ENCODE measurements at regions not wholly inside any gene's neighbourhood (a gene's known extent, or its start where the extent isn't known, plus 50 kb on each side); places are given as distances from the start of the nearest gene placed in this dataset.

DNA sequence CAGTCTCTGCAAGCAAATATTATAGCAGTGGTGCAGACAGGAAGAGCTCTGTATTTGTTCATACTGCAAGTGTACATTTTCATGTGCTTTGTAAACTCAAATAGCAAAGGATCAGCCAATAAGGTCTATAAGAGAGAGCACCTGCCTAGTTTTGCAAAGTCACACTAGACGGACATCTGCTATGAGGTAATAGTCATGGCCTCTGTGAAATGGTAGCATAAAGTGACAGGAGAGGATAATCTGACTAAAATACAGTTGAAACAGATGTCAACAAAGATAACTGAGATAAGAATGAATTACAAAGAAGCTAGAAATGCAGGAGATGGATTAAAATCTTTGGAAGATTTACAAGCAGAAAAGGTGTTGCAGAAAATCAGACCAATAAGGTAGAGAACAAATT is 70.6 kb upstream of the SPON1 start:
- no peak for DNase-seq
- intact Hi-C loops (cut with DNase I; ENCODE audit: low total_unique reads), result no loop called here
- Histone ChIP-seq H3K4me3 (no peak overlapping the region), H3K27ac (no peak overlapping the region), H3K9me3 (peaks cover 0 to under 1% (median 0%) of the 10 kb centered on the region in 8 donors), H3K36me3 (no peaks in the 10 kb centered on the region), H3K4me1 (no peaks in the 10 kb centered on the region), H3K27me3 (replicated peaks in 1 of 7) (no peaks in the 10 kb centered on the region)
- WGBS, 5 donors, result 51 to 84% (median 71%) methylated on average over 1 of the region's 1 CpG
- TF ChIP-seq POLR2AphosphoS5 (IDR thresholded peaks at IDR 0.05) (no peak), POLR2A (IDR thresholded peaks at IDR 0.05) (no peak)
- TF ChIP-seq, protein P1, sequence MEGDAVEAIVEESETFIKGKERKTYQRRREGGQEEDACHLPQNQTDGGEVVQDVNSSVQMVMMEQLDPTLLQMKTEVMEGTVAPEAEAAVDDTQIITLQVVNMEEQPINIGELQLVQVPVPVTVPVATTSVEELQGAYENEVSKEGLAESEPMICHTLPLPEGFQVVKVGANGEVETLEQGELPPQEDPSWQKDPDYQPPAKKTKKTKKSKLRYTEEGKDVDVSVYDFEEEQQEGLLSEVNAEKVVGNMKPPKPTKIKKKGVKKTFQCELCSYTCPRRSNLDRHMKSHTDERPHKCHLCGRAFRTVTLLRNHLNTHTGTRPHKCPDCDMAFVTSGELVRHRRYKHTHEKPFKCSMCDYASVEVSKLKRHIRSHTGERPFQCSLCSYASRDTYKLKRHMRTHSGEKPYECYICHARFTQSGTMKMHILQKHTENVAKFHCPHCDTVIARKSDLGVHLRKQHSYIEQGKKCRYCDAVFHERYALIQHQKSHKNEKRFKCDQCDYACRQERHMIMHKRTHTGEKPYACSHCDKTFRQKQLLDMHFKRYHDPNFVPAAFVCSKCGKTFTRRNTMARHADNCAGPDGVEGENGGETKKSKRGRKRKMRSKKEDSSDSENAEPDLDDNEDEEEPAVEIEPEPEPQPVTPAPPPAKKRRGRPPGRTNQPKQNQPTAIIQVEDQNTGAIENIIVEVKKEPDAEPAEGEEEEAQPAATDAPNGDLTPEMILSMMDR (IDR thresholded peaks at IDR 0.05 in 8 of 11, conservative IDR thresholded peaks at IDR 0.05 in 3 of 11), result no peak

DNA sequence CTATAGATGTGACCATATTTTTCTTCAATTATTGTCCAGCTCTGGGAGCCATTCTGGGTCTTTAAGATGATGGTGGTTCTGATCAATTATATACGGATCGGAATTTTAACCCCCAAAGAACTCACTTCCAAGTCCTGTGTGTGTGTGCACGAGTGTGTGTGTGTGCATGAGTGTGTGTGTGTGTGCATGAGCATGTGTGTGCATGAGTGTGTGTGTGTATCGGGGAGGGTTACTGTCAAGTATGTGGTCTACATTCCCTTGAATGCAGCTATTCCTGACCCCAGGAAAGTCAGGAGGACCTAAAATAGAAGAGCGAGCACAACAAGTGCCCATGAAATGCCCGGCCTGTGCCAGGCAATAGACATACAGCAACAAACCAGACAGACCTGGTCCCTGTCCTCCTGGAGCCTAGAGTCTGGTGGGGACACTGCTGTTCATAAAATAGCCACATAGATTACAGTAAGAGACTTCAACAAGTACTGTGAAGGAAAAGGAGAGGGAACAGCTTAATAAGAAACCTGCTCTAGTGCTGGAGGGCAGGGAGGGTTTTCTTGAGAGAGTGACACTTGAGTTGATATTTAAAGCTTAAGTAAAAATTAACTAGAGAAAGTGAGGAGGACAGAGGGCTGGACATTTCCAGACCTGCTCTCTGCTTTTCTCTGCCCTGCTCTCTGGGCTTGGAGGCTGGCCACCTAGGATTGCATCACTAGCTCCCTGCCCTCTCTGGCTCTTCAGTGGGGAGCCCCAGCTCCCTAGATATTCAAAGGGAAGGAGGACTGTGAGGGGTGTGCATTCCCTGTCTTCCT is 66.1 kb upstream of the SPON1 start:
- H3K27ac ChIP-seq, result no peak overlapping the region
- TF ChIP-seq POLR2AphosphoS5 (IDR thresholded peaks at IDR 0.05) (no peak), POLR2A (IDR thresholded peaks at IDR 0.05) (no peak)
- TF ChIP-seq, protein P1 (IDR thresholded peaks at IDR 0.05 in 8 of 11, conservative IDR thresholded peaks at IDR 0.05 in 3 of 11), result no peak
- H3K4me1 ChIP-seq, result no peaks in the 10 kb centered on the region
- H3K4me3 ChIP-seq, result no peak overlapping the region
- no peak for DNase-seq
- H3K9me3 ChIP-seq, result no peaks in the 10 kb centered on the region
- no peaks in the 10 kb centered on the region for H3K36me3 ChIP-seq
- H3K27me3 ChIP-seq (replicated peaks in 1 of 7), result no peaks in the 10 kb centered on the region
- intact Hi-C loops (cut with DNase I; ENCODE audit: low total_unique reads), result no loop called here
- 69 to 78% (median 74%) methylated on average over 6 of the region's 6 CpGs for WGBS, 5 donors

DNA sequence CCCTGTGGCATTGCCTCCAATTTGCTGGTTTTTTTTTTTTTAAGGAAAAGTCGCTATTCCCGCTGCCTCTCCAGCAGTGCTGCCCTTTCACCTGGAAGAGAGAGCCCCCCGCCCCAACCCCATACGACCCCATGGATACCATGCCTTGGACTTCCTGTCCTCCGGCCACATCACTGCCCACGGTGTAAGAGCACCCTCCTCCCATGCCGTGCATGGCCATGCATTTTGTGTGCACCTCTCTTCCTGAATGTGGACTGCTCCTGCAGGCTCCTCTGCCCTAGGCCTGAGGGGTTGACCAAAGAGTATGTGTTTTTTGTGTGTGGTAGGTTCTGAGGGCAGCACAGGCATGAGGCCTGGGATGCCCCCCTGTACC is 65.6 kb upstream of the SPON1 start:
- no peaks in the 10 kb centered on the region for H3K4me1 ChIP-seq
- no peaks in the 10 kb centered on the region for H3K9me3 ChIP-seq
- H3K36me3 ChIP-seq, result no peaks in the 10 kb centered on the region
- 76 to 85% (median 83%) methylated on average over 7 of the region's 7 CpGs for WGBS, 5 donors
- H3K27me3 ChIP-seq (replicated peaks in 1 of 7), result no peaks in the 10 kb centered on the region
- TF ChIP-seq POLR2AphosphoS5 (IDR thresholded peaks at IDR 0.05) (no peak), POLR2A (IDR thresholded peaks at IDR 0.05) (no peak)
- TF ChIP-seq, protein P1 (IDR thresholded peaks at IDR 0.05 in 8 of 11, conservative IDR thresholded peaks at IDR 0.05 in 3 of 11), result no peak
- no peak overlapping the region for H3K4me3 ChIP-seq
- intact Hi-C loops (cut with DNase I; ENCODE audit: low total_unique reads), result no loop called here
- no peak for DNase-seq
- H3K27ac ChIP-seq, result no peak overlapping the region

DNA sequence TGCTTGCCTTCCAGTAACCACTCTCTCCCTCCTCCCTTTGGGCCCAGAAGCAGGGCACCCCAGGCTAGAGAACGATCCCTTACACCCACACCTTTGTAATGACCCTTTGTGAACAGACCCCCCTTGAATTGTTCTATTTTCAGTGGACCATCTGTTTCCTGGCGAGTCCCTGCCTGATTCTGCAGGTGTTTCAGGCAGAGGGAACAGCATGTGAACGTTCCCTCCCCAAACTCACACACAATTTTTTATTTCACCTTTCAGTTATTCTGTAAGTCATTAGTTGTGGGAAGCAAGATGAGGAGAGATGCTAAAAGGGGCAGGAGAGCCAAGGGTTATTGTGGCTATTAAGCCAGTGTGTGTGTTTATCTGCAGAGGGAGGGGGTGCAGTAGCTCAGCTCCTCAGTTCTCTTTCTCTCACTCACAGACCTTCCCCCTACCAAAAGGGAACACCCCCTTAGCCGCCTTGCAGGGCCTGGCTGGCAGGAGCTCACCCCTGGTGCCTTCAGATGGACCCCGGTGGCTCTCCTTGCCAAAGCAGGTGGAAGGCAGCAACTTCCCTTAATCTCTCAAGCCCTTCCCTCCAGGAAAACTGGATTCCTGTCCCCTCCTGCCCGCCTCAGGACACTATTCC is 64.8 kb upstream of the SPON1 start:
- TF ChIP-seq, protein P1 (IDR thresholded peaks at IDR 0.05 in 8 of 11, conservative IDR thresholded peaks at IDR 0.05 in 3 of 11), result no peak
- TF ChIP-seq POLR2A (IDR thresholded peaks at IDR 0.05) (no peak), POLR2AphosphoS5 (IDR thresholded peaks at IDR 0.05) (no peak)
- H3K4me3 ChIP-seq, result no peak overlapping the region
- H3K27me3 ChIP-seq (replicated peaks in 1 of 7), result no peaks in the 10 kb centered on the region
- no peaks in the 10 kb centered on the region for H3K4me1 ChIP-seq
- intact Hi-C loops (cut with DNase I; ENCODE audit: low total_unique reads), result no loop called here
- WGBS, 5 donors, result 38 to 45% (median 43%) methylated on average over 6 of the region's 6 CpGs
- no peak overlapping the region for H3K27ac ChIP-seq
- no peaks in the 10 kb centered on the region for H3K36me3 ChIP-seq
- no peaks in the 10 kb centered on the region for H3K9me3 ChIP-seq
- DNase-seq, result no peak

Measured in spleen (tissue), 11 donors.